HCT116 (cell line): ENCODE measurements at regions not wholly inside any gene's neighbourhood (a gene's known extent, or its start where the extent isn't known, plus 50 kb on each side); places are given as distances from the start of the nearest gene placed in this dataset.

Experiments
- CTCF ChIP-seq, 3 experiments: fragments of 200-600 bp in 1 of 3; sonication (generic) in 1 of 3; IDR thresholded peaks in 2 of 3; conservative IDR thresholded peaks in 1 of 3; 2 replicates each; pipeline ENCODE4 v1.5.1; 2012 to 2017; ENCODE audit warnings: low read depth in 2 of 3, low read length in 2 of 3, antibody characterized with exemption in 1 of 3, borderline replicate concordance in 1 of 3, control low read depth in 1 of 3, mild to moderate bottlenecking in 1 of 3, mixed read lengths in 1 of 3, mixed run types in 1 of 3, moderate library complexity in 1 of 3; ENCODE audit not compliant: insufficient read depth in 1 of 3
- EZH2 ChIP-seq: fragments of 200-600 bp; sonication (generic); IDR thresholded peaks from 2 replicates; pipeline ENCODE4 v1.6.1; 2017; ENCODE audit warnings: antibody characterized with exemption, mixed run types
- YY1 ChIP-seq: IDR thresholded peaks from 2 replicates; pipeline ENCODE4 v1.6.1; 2011; ENCODE audit warnings: low read length, low read depth, moderate library complexity, mild to moderate bottlenecking; ENCODE audit not compliant: insufficient replicate concordance; ENCODE audit errors: extremely low read depth
- ZBTB33 ChIP-seq: IDR thresholded peaks from 2 replicates; pipeline ENCODE4 v1.6.1; 2011; ENCODE audit warnings: mild to moderate bottlenecking, low read length, moderate library complexity; ENCODE audit not compliant: insufficient replicate concordance; ENCODE audit errors: extremely low read depth

GRCh38 chr5:27377626-27378025 lies 339.2 kb upstream of the CDH9 start:
- TF ChIP-seq CTCF (IDR thresholded peaks at IDR 0.05 in 2 of 3, conservative IDR thresholded peaks at IDR 0.05 in 1 of 3; ENCODE audit: borderline replicate concordance in 1 of 3, insufficient read depth in 1 of 3, low read depth in 2 of 3, low read length in 2 of 3) (no peak), YY1 (no peak), ZBTB33 (no peak), EZH2 (no peak)
